Uterus (tissue), 2 donors: ENCODE measurements at regions not wholly inside any gene's neighbourhood (a gene's known extent, or its start where the extent isn't known, plus 50 kb on each side); places are given as distances from the start of the nearest gene placed in this dataset.

Source experiments
- POLR2A ChIP-seq, 2 donors: fragments of 450-650 bp; IDR thresholded peaks; one replicate each; pipeline ENCODE4 v1.6.1; 2016; ENCODE audit warnings: antibody characterized with exemption in 2 of 2, mild to moderate bottlenecking in 1 of 2, moderate library complexity in 1 of 2
- TF ChIP-seq, protein P1 (sequence below), 4 experiments: fragments of 200-600 bp in 2 of 4; fragments of 450-650 bp in 2 of 4; sonication (generic) in 2 of 4; IDR thresholded peaks; one replicate each; pipeline ENCODE4 v1.5.1; 2016 to 2019; ENCODE audit warnings: antibody characterized with exemption in 4 of 4, mild to moderate bottlenecking in 2 of 4, moderate library complexity in 1 of 4

GRCh38 chr11:116581349-116581748 is 191.4 kb downstream of the BUD13 start:
- TF ChIP-seq, protein P1, sequence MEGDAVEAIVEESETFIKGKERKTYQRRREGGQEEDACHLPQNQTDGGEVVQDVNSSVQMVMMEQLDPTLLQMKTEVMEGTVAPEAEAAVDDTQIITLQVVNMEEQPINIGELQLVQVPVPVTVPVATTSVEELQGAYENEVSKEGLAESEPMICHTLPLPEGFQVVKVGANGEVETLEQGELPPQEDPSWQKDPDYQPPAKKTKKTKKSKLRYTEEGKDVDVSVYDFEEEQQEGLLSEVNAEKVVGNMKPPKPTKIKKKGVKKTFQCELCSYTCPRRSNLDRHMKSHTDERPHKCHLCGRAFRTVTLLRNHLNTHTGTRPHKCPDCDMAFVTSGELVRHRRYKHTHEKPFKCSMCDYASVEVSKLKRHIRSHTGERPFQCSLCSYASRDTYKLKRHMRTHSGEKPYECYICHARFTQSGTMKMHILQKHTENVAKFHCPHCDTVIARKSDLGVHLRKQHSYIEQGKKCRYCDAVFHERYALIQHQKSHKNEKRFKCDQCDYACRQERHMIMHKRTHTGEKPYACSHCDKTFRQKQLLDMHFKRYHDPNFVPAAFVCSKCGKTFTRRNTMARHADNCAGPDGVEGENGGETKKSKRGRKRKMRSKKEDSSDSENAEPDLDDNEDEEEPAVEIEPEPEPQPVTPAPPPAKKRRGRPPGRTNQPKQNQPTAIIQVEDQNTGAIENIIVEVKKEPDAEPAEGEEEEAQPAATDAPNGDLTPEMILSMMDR (IDR thresholded peaks at IDR 0.05) = no peak
- no peak for TF ChIP-seq POLR2A (IDR thresholded peaks at IDR 0.05)
